GM12878 (cell line): ENCODE measurements at regions not wholly inside any gene's neighbourhood (a gene's known extent, or its start where the extent isn't known, plus 50 kb on each side); places are given as distances from the start of the nearest gene placed in this dataset.

Experiments used
- ATAC-seq: fragments of 200-7000 bp; cut with Tn5 transposase; 3 replicates; pipeline ENCODE4 v1.9.1; 2020; ENCODE audit warnings: mild to moderate bottlenecking, moderate library complexity
- BruUV-seq: library from RNA; stranded (reverse); fragments of 400-500 nt; replicated peaks from 2 replicates; lab custom pipeline; 2021; lab: Mats Ljungman, UMichigan
- CTCF ChIA-PET: fragments of 300-600 bp; sonication (Branson Sonifier 250); formaldehyde crosslinking; extraction: SDS; loops from one replicate; lab custom pipeline; 2021; ENCODE audit warnings: inconsistent platforms; lab: Yijun Ruan, JAX
- POLR2A ChIA-PET: fragments of 350-600 bp; formaldehyde crosslinking; extraction: SDS; loops from one replicate; lab custom pipeline; 2021; ENCODE audit warnings: inconsistent platforms; lab: Charles Lee
- RAD21 ChIA-PET: fragments of 300-600 bp; sonication (Branson Sonifier 250); formaldehyde crosslinking; loops from one replicate; lab custom pipeline; 2023; ENCODE audit warnings: antibody characterized with exemption; ENCODE audit not compliant: unreplicated experiment; lab: Charles Lee
- SMC1A ChIA-PET: fragments of 300-600 bp; sonication (Branson Sonifier 250); formaldehyde crosslinking; loops from one replicate; lab custom pipeline; 2023; ENCODE audit not compliant: unreplicated experiment, uncharacterized antibody; lab: Charles Lee
- DNase-seq: peaks from one replicate; pipeline ENCODE4 v3.0.0-alpha.2; 2011; ENCODE audit warnings: low read depth, low spot score
- FAIRE-seq: peaks from 3 replicates; lab custom pipeline; 2011; peaks lifted over from hg19 to GRCh38; lab: Jason Lieb, UNC
- H2AFZ ChIP-seq: 2 replicates; pipeline ENCODE4 v1.6.0; 2011; ENCODE audit warnings: low read depth, low read length, control low read depth; ENCODE audit not compliant: control insufficient read depth
- H3K27ac ChIP-seq: 2 replicates; pipeline ENCODE4 v1.5.1; 2011; ENCODE audit warnings: control low read depth; ENCODE audit not compliant: control insufficient read depth, insufficient read depth
- H3K27me3 ChIP-seq, 2 experiments: replicated peaks in 1 of 2; 2 replicates each; pipeline versions ENCODE4 v1.6.0 to v1.6.1; 2011; ENCODE audit warnings: low read length in 1 of 2; ENCODE audit not compliant: control insufficient read depth in 2 of 2, insufficient read depth in 2 of 2
- H3K36me3 ChIP-seq, 2 experiments: 2 replicates each; pipeline ENCODE4 v1.5.1; 2011; ENCODE audit warnings: low read length in 1 of 2; ENCODE audit not compliant: control insufficient read depth in 2 of 2, insufficient read depth in 2 of 2
- H3K4me1 ChIP-seq: 2 replicates; pipeline ENCODE4 v1.6.1; 2011; ENCODE audit warnings: mild to moderate bottlenecking, low read length, moderate library complexity, mixed read lengths; ENCODE audit not compliant: control insufficient read depth, insufficient read depth
- H3K4me2 ChIP-seq: 2 replicates; pipeline ENCODE4 v1.6.0; 2011; ENCODE audit warnings: control low read depth; ENCODE audit not compliant: control insufficient read depth, insufficient read depth
- H3K4me3 ChIP-seq: fragments of 200-600 bp; sonication (generic); 2 replicates; pipeline ENCODE4 v1.5.1; 2016
- H3K79me2 ChIP-seq: 2 replicates; pipeline ENCODE4 v1.6.0; 2011; ENCODE audit warnings: low read length; ENCODE audit not compliant: control insufficient read depth, insufficient read depth
- H3K9ac ChIP-seq: 2 replicates; pipeline ENCODE4 v1.8.0; 2011; ENCODE audit warnings: low read length, control low read depth, mixed read lengths; ENCODE audit not compliant: control insufficient read depth, insufficient read depth
- H3K9me3 ChIP-seq: replicated peaks from 3 replicates; pipeline ENCODE4 v1.5.1; 2011; ENCODE audit warnings: mild to moderate bottlenecking, low read length; ENCODE audit not compliant: control insufficient read depth, insufficient read depth
- H4K20me1 ChIP-seq: 2 replicates; pipeline ENCODE4 v1.6.0; 2011; ENCODE audit not compliant: control insufficient read depth, insufficient read depth
- EED ChIP-seq: sonication (generic); IDR thresholded peaks from 2 replicates; pipeline ENCODE4 v1.6.1; 2016; ENCODE audit warnings: antibody characterized with exemption, low read depth
- IKZF2 ChIP-seq, 2 experiments: fragments of 450-650 bp; IDR thresholded peaks; 2 replicates each; pipeline ENCODE4 v1.6.1; 2017; ENCODE audit warnings: mild to moderate bottlenecking in 2 of 2, moderate library complexity in 2 of 2
- whole genome bisulfite sequencing: methylation state at CpG from one replicate; pipeline ENCODE4 v1.1.6; 2016; ENCODE audit warnings: low lambda C conversion rate; ENCODE audit not compliant: insufficient replicate concordance, insufficient coverage; ENCODE audit errors: missing lambda C conversion rate; 5-methylcytosine and 5-hydroxymethylcytosine counted together
- in situ Hi-C: fragments of 300-500 bp; cut with MboI; formaldehyde crosslinking; loops from 9 replicates; pipeline ENCODE4 v1.14.3; 2018; ENCODE audit warnings: mixed read lengths
- intact Hi-C: fragments of 100-400 bp; cut with micrococcal nuclease; formaldehyde crosslinking; loops from one replicate; pipeline ENCODE4 v1.14.2; 2022; ENCODE audit not compliant: unreplicated experiment
- TF ChIP-seq, protein P1 (sequence below): IDR thresholded peaks from 2 replicates; pipeline ENCODE4 v1.6.1; 2012; ENCODE audit warnings: low read depth, low read length, improper control_type of control experiment
- TF ChIP-seq, protein P2 (sequence below): fragments of 450-650 bp; IDR thresholded peaks from 2 replicates; pipeline ENCODE4 v1.6.1; 2016; ENCODE audit warnings: mild to moderate bottlenecking

DNA sequence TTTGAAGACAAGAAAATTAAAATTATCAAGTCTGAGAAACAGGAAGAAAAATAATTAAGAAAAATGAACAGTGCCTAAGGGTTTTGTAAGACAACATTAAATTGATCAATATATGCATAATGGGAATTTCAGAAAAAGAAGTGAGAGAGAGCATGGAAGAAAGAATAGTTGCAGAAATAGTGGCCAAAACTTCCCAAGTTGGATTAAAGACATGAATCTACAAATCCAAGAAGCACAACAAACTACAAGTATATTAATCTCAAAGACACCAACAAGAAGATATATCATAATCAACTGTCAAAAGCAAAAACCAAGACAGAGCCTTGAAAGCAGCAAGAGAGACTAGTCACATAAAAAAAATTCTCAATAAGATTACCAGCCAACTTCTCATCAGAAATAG is 488.0 kb downstream of the RASEF start (continued):
- TF ChIP-seq, protein P1, sequence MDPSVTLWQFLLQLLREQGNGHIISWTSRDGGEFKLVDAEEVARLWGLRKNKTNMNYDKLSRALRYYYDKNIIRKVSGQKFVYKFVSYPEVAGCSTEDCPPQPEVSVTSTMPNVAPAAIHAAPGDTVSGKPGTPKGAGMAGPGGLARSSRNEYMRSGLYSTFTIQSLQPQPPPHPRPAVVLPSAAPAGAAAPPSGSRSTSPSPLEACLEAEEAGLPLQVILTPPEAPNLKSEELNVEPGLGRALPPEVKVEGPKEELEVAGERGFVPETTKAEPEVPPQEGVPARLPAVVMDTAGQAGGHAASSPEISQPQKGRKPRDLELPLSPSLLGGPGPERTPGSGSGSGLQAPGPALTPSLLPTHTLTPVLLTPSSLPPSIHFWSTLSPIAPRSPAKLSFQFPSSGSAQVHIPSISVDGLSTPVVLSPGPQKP = no peak

DNA sequence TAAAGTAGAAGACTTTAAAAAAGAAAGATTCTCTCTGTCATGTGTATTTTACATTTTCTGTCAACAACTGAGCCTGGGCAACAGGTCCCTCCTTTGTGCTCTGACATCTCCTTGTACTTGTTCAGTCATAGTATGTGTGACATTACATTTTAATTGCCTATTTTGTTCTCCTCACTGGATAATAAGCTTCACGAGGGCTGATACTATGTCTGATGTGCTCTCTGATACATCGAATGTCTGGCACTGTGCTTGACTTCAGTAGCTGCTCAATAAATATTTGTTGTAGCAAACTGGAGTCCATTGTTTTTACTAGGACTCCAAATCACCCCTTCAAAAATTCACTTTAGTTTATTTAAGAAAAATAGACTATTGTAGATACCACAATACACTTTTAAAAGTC is 482.0 kb downstream of the RASEF start:
- WGBS = 0% methylated on average over 2 of the region's 2 CpGs
- DNase-seq (no peak), FAIRE-seq (no peak), ATAC-seq (no peak)
- Histone ChIP-seq H3K79me2 (no peaks in the 10 kb centered on the region), H2AFZ (no peak overlapping the region), H3K27me3 (no peaks in the 10 kb centered on the region), H3K4me1 (no peaks in the 10 kb centered on the region), H3K9me3 (no peaks in the 10 kb centered on the region), H3K36me3 (no peaks in the 10 kb centered on the region), H3K9ac (no peak overlapping the region), H4K20me1 (no peaks in the 10 kb centered on the region), H3K4me3 (no peak overlapping the region), H3K27ac (no peak overlapping the region), H3K4me2 (no peak overlapping the region)
- intact Hi-C loops = no loop called here
- TF ChIP-seq, protein P2, sequence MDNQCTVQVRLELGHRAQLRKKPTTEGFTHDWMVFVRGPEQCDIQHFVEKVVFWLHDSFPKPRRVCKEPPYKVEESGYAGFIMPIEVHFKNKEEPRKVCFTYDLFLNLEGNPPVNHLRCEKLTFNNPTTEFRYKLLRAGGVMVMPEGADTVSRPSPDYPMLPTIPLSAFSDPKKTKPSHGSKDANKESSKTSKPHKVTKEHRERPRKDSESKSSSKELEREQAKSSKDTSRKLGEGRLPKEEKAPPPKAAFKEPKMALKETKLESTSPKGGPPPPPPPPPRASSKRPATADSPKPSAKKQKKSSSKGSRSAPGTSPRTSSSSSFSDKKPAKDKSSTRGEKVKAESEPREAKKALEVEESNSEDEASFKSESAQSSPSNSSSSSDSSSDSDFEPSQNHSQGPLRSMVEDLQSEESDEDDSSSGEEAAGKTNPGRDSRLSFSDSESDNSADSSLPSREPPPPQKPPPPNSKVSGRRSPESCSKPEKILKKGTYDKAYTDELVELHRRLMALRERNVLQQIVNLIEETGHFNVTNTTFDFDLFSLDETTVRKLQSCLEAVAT = no peak
- TF ChIP-seq IKZF2 (IDR thresholded peaks at IDR 0.05) (no peak), EED (no peak)
- in situ Hi-C loops = no loop called here
- no TSS peak for BruUV-seq
- POLR2A ChIA-PET = no interaction called here
- CTCF ChIA-PET = no interaction called here
- RAD21 ChIA-PET = no interaction called here
- SMC1A ChIA-PET = no interaction called here
